OCI-LY3 (cell line): ENCODE measurements at regions not wholly inside any gene's neighbourhood (a gene's known extent, or its start where the extent isn't known, plus 50 kb on each side); places are given as distances from the start of the nearest gene placed in this dataset.

Experiments
- EZH2phosphoT487 ChIP-seq: fragments of 200-600 bp; shearing (Covaris generic); IDR thresholded peaks from 2 replicates; pipeline ENCODE4 v1.6.1; 2018; ENCODE audit warnings: antibody characterized with exemption, mixed run types, low read depth
- TF ChIP-seq, protein P1 (sequence below): fragments of 200-600, 300-600 bp; sonication (generic); IDR thresholded peaks from 2 replicates; pipeline ENCODE4 v1.5.1; 2014; ENCODE audit warnings: antibody characterized with exemption, low read length, low read depth

DNA sequence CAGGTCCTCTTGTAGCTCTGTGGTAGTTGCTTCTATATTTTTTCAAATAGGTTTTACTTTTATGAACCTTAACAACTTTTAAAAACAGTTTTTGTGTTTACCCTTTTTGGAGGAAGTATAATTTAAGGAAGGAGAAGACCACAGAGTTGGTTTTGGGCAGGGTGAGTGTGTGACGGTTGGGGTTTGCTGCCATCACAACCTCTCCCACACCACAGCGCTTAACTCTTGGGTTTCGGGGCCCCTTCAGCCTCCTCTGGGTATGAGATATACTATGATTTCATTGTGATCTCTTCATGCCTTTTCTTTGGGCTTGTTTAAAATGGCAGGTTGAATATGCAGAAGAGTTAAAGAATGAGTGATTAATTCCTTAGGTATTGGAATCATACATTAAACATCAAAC, 228.7 kb upstream of the CRY1 start:
- TF ChIP-seq, protein P1, sequence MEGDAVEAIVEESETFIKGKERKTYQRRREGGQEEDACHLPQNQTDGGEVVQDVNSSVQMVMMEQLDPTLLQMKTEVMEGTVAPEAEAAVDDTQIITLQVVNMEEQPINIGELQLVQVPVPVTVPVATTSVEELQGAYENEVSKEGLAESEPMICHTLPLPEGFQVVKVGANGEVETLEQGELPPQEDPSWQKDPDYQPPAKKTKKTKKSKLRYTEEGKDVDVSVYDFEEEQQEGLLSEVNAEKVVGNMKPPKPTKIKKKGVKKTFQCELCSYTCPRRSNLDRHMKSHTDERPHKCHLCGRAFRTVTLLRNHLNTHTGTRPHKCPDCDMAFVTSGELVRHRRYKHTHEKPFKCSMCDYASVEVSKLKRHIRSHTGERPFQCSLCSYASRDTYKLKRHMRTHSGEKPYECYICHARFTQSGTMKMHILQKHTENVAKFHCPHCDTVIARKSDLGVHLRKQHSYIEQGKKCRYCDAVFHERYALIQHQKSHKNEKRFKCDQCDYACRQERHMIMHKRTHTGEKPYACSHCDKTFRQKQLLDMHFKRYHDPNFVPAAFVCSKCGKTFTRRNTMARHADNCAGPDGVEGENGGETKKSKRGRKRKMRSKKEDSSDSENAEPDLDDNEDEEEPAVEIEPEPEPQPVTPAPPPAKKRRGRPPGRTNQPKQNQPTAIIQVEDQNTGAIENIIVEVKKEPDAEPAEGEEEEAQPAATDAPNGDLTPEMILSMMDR: no peak
- TF ChIP-seq EZH2phosphoT487: no peak
